ENCODE measurements at regions not wholly inside any gene's neighbourhood (a gene's known extent, or its start where the extent isn't known, plus 50 kb on each side); places are given as distances from the start of the nearest gene placed in this dataset.

- no peaks in the 10 kb centered on the region for H3K27me3 ChIP-seq (replicated peaks; ENCODE audit: control insufficient read depth, insufficient read depth, low read length)
- TF ChIP-seq CTCF (IDR thresholded peaks at IDR 0.05; ENCODE audit: insufficient read depth, low read length, poor library complexity, severe bottlenecking) = no peak
- DNase-seq (ENCODE audit: extremely low read depth, insufficient read length) = peak; percentile 58
- H3K4me3 ChIP-seq (replicated peaks; ENCODE audit: low read depth, low read length) = no peak overlapping the region
- no peaks in the 10 kb centered on the region for H3K36me3 ChIP-seq (ENCODE audit: control insufficient read depth, insufficient read depth, low read length)
These were observed 50.7 kb upstream of the TNFRSF21 start for GRCh38 chr6:47360388-47360787.

DNA sequence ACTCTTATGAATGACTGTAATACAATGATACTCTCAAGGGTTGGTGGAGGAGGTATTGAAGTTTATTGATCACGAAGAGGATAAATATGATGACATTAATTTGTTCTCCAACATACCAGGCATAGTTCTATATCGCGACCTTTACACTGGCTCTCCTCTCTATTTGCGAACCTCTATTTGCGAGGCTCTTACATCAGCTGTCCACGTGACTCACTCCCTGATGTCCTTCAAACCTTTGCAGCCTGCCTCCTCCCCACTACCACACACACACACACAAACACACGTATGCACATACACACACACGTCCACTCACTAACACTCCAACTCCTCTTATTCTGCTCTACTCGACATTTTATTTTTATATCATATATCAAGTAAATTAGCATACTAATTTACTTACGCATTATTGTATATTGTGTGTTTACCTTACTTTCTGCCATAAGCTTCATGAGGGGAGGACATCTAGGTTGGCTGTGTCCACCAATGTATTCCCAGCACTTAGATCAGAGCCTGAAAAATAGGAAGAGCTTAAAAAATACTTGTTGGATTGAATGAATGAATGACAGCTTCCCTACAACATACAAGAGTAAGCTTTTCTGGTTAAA lies 53.3 kb upstream of the TNFRSF21 start:
- TF ChIP-seq CTCF (IDR thresholded peaks at IDR 0.05; ENCODE audit: insufficient read depth, low read length, poor library complexity, severe bottlenecking) = no peak
- no peak for DNase-seq (ENCODE audit: extremely low read depth, insufficient read length)

DNA sequence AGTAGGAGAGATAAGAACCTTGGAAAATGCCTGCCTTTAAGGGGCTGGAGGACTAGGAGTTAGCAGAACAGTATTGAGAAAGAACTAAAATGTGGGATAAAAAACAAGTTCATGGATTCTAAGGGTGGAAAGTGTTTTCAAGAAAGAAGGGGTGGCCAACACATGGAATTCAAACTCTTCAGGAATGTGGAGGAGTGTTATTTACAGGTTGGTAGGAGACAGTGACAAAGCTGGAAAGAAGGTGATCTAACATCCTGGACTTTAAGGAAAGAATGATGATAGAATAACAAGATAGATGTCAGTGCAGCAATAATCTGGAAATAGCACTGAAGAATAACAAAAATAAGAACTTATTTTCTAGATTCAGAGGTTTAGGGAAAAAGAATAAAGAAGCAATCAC lies 54.0 kb upstream of the TNFRSF21 start:
- Histone ChIP-seq H3K27me3 (replicated peaks; ENCODE audit: control insufficient read depth, insufficient read depth, low read length) (no peaks in the 10 kb centered on the region), H3K4me3 (replicated peaks; ENCODE audit: low read depth, low read length) (no peak overlapping the region), H3K36me3 (ENCODE audit: control insufficient read depth, insufficient read depth, low read length) (no peaks in the 10 kb centered on the region)
- TF ChIP-seq CTCF (IDR thresholded peaks at IDR 0.05; ENCODE audit: insufficient read depth, low read length, poor library complexity, severe bottlenecking) = no peak
- no peak for DNase-seq (ENCODE audit: extremely low read depth, insufficient read length)

More for the DNA sequence above, 53.3 kb upstream of the TNFRSF21 start:
- H3K4me3 ChIP-seq (replicated peaks; ENCODE audit: low read depth, low read length) = no peak overlapping the region
- no peaks in the 10 kb centered on the region for H3K36me3 ChIP-seq (ENCODE audit: control insufficient read depth, insufficient read depth, low read length)
- no peaks in the 10 kb centered on the region for H3K27me3 ChIP-seq (replicated peaks; ENCODE audit: control insufficient read depth, insufficient read depth, low read length)

- TF ChIP-seq CTCF (IDR thresholded peaks at IDR 0.05; ENCODE audit: insufficient read depth, low read length, poor library complexity, severe bottlenecking) = no peak
- H3K27me3 ChIP-seq (replicated peaks; ENCODE audit: control insufficient read depth, insufficient read depth, low read length) = no peaks in the 10 kb centered on the region
- no peak overlapping the region for H3K4me3 ChIP-seq (replicated peaks; ENCODE audit: low read depth, low read length)
These were observed 56.7 kb upstream of the TNFRSF21 start for GRCh38 chr6:47366335-47366890.

GRCh38 chr6:47371139-47371869 lies 61.6 kb upstream of the TNFRSF21 start:
- Histone ChIP-seq H3K27me3 (replicated peaks; ENCODE audit: control insufficient read depth, insufficient read depth, low read length) (no peaks in the 10 kb centered on the region), H3K4me3 (replicated peaks; ENCODE audit: low read depth, low read length) (no peak overlapping the region), H3K36me3 (ENCODE audit: control insufficient read depth, insufficient read depth, low read length) (no peaks in the 10 kb centered on the region)
- no peak for TF ChIP-seq CTCF (IDR thresholded peaks at IDR 0.05; ENCODE audit: insufficient read depth, low read length, poor library complexity, severe bottlenecking)
- DNase-seq (ENCODE audit: extremely low read depth, insufficient read length) = no peak

More at GRCh38 chr6:47366335-47366890, 56.7 kb upstream of the TNFRSF21 start:
- DNase-seq (ENCODE audit: extremely low read depth, insufficient read length) = no peak
- no peaks in the 10 kb centered on the region for H3K36me3 ChIP-seq (ENCODE audit: control insufficient read depth, insufficient read depth, low read length)

Measured in GM06990 (cell line).